ENCODE measurements at regions not wholly inside any gene's neighbourhood (a gene's known extent, or its start where the extent isn't known, plus 50 kb on each side); places are given as distances from the start of the nearest gene placed in this dataset.

DNA sequence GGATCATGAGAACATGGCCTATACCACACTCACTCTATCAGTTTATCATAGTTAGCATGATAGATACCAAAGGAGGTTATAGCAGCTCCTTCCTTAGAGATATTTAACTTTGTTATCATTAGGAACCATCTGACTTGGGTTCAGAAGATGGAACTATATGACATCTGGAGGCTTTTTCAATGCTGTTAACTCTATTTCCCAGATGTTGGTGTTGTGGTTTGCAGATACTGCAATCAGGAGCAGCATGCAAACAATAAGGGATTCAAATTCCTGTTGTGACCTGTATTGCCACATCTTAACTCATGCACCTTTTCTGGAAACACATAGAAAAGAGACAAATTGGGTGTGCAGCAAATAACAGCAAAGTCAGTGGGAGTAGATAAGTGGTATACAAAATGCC, 201.7 kb downstream of the NNT start (continued):
- TF ChIP-seq, protein P1, sequence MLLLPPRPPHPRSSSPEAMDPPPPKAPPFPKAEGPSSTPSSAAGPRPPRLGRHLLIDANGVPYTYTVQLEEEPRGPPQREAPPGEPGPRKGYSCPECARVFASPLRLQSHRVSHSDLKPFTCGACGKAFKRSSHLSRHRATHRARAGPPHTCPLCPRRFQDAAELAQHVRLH (CRISPR knock-in tag; IDR thresholded peaks at IDR 0.05; ENCODE audit: borderline replicate concordance, low read depth) = no peak
- no peak for TF ChIP-seq NBN (conservative IDR thresholded peaks at IDR 0.05)
- TF ChIP-seq MEIS2 (CRISPR knock-in tag; IDR thresholded peaks at IDR 0.05) = no peak
- TF ChIP-seq EHMT2 (IDR thresholded peaks at IDR 0.05; ENCODE audit: borderline replicate concordance, low read depth, low read length) = no peak
- no peak for TF ChIP-seq REPIN1 (CRISPR knock-in tag; IDR thresholded peaks at IDR 0.05; ENCODE audit: borderline replicate concordance, low read depth)
- no peak for TF ChIP-seq ZBTB7A (CRISPR knock-in tag; IDR thresholded peaks at IDR 0.05)
- no peak for TF ChIP-seq PRPF4 (IDR thresholded peaks at IDR 0.05; ENCODE audit: low read depth, low read length, poor library complexity, severe bottlenecking)
- TF ChIP-seq, protein P2, sequence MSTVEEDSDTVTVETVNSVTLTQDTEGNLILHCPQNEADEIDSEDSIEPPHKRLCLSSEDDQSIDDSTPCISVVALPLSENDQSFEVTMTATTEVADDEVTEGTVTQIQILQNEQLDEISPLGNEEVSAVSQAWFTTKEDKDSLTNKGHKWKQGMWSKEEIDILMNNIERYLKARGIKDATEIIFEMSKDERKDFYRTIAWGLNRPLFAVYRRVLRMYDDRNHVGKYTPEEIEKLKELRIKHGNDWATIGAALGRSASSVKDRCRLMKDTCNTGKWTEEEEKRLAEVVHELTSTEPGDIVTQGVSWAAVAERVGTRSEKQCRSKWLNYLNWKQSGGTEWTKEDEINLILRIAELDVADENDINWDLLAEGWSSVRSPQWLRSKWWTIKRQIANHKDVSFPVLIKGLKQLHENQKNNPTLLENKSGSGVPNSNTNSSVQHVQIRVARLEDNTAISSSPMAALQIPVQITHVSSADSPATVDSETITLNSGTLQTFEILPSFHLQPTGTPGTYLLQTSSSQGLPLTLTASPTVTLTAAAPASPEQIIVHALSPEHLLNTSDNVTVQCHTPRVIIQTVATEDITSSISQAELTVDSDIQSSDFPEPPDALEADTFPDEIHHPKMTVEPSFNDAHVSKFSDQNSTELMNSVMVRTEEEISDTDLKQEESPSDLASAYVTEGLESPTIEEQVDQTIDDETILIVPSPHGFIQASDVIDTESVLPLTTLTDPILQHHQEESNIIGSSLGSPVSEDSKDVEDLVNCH (CRISPR knock-in tag; IDR thresholded peaks at IDR 0.05) = no peak
- TF ChIP-seq RELA (CRISPR knock-in tag; IDR thresholded peaks at IDR 0.05) = no peak
- no peak for TF ChIP-seq ZEB1 (IDR thresholded peaks at IDR 0.05; ENCODE audit: insufficient replicate concordance, low read depth)
- TF ChIP-seq TEAD3 (CRISPR knock-in tag; optimal IDR thresholded peaks at IDR 0.05; ENCODE audit: borderline replicate concordance) = no peak

DNA sequence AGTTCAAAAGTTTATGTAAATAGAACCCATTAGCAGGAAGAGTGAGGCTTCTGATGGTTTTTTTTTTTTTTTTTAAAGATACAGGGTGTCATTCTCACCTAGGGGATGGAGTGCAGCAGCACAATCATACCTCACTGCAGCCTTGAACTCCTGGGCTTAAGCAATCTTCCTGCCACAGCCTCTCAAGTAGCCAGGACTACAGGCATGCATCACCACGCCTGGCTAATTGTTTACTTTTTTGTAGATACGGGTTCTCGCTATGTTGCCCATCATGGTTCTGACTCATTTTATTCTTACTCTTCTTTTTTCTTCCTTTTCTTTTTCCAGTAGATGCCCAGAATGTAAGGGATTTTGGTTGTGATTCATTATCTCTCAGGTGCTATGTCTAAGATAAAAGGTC, 201.1 kb downstream of the NNT start:
- Histone ChIP-seq H3K36me3 (replicated peaks in 1 of 2; ENCODE audit: control insufficient read depth in 1 of 2, insufficient read depth in 2 of 2, low read length in 2 of 2) (no peaks in the 10 kb centered on the region), H3K4me3 (replicated peaks in 1 of 3; ENCODE audit: insufficient read depth in 1 of 3, low read depth in 2 of 3, low read length in 3 of 3) (no peak overlapping the region), H3K9me3 (ENCODE audit: low read length) (no peaks in the 10 kb centered on the region), H3K9ac (ENCODE audit: insufficient read depth, low read depth, low read length) (no peak overlapping the region), H3K4me2 (ENCODE audit: low read depth, low read length) (no peak overlapping the region), H3K27ac (ENCODE audit: extremely low read length, insufficient read depth, low read length) (no peak overlapping the region), H4K20me1 (ENCODE audit: insufficient read depth, low read length) (no peaks in the 10 kb centered on the region), H3K79me2 (ENCODE audit: insufficient read depth, low read length) (no peaks in the 10 kb centered on the region), H3K27me3 (ENCODE audit: control insufficient read depth in 1 of 2, insufficient read depth in 2 of 2, low read length in 2 of 2) (no peaks in the 10 kb centered on the region), H2AFZ (ENCODE audit: low read length) (no peak overlapping the region), H3K4me1 (ENCODE audit: insufficient read depth, low read length) (no peaks in the 10 kb centered on the region)
- in situ Hi-C loops (cut with HindIII; ENCODE audit: extremely low pct_ligation_motif_present, low pct_unique_long_range_greater_than_20kb) = no loop called here
- FAIRE-seq = no peak
- no TSS peak for BruUV-seq (replicated peaks)
- ChIA-PET CTCF (ENCODE audit: low intra/inter-chr PET ratio, low total read pairs) (no interaction called here), POLR2A (no interaction called here)
- intact Hi-C loops (cut with micrococcal nuclease; ENCODE audit: unreplicated experiment) = no loop called here
- 15% methylated on average over 3 of the region's 3 CpGs for WGBS (ENCODE audit: low lambda C conversion rate)
- no peak for DNase-seq (ENCODE audit: low spot score)
- no peak for ATAC-seq
- no peak for TF ChIP-seq IKZF4 (CRISPR knock-in tag; IDR thresholded peaks at IDR 0.05; ENCODE audit: borderline replicate concordance, low read depth, not compliant biosample characterization)
- TF ChIP-seq SOX13 (IDR thresholded peaks at IDR 0.05) = no peak
- TF ChIP-seq SOX13 (CRISPR knock-in tag; conservative IDR thresholded peaks at IDR 0.05 in 1 of 2, IDR thresholded peaks at IDR 0.05 in 1 of 2) = no peak
- TF ChIP-seq, protein P3, sequence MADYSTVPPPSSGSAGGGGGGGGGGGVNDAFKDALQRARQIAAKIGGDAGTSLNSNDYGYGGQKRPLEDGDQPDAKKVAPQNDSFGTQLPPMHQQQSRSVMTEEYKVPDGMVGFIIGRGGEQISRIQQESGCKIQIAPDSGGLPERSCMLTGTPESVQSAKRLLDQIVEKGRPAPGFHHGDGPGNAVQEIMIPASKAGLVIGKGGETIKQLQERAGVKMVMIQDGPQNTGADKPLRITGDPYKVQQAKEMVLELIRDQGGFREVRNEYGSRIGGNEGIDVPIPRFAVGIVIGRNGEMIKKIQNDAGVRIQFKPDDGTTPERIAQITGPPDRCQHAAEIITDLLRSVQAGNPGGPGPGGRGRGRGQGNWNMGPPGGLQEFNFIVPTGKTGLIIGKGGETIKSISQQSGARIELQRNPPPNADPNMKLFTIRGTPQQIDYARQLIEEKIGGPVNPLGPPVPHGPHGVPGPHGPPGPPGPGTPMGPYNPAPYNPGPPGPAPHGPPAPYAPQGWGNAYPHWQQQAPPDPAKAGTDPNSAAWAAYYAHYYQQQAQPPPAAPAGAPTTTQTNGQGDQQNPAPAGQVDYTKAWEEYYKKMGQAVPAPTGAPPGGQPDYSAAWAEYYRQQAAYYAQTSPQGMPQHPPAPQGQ (CRISPR knock-in tag; IDR thresholded peaks at IDR 0.05; ENCODE audit: borderline replicate concordance) = no peak
- TF ChIP-seq, protein P4, sequence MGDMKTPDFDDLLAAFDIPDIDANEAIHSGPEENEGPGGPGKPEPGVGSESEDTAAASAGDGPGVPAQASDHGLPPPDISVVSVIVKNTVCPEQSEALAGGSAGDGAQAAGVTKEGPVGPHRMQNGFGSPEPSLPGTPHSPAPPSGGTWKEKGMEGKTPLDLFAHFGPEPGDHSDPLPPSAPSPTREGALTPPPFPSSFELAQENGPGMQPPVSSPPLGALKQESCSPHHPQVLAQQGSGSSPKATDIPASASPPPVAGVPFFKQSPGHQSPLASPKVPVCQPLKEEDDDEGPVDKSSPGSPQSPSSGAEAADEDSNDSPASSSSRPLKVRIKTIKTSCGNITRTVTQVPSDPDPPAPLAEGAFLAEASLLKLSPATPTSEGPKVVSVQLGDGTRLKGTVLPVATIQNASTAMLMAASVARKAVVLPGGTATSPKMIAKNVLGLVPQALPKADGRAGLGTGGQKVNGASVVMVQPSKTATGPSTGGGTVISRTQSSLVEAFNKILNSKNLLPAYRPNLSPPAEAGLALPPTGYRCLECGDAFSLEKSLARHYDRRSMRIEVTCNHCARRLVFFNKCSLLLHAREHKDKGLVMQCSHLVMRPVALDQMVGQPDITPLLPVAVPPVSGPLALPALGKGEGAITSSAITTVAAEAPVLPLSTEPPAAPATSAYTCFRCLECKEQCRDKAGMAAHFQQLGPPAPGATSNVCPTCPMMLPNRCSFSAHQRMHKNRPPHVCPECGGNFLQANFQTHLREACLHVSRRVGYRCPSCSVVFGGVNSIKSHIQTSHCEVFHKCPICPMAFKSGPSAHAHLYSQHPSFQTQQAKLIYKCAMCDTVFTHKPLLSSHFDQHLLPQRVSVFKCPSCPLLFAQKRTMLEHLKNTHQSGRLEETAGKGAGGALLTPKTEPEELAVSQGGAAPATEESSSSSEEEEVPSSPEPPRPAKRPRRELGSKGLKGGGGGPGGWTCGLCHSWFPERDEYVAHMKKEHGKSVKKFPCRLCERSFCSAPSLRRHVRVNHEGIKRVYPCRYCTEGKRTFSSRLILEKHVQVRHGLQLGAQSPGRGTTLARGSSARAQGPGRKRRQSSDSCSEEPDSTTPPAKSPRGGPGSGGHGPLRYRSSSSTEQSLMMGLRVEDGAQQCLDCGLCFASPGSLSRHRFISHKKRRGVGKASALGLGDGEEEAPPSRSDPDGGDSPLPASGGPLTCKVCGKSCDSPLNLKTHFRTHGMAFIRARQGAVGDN (CRISPR knock-in tag; IDR thresholded peaks at IDR 0.05) = no peak
- TF ChIP-seq ZFP62 (CRISPR knock-in tag; IDR thresholded peaks at IDR 0.05) = no peak

Measured in HepG2 (cell line).